Mammary epithelial cell (primary cell): ENCODE measurements at regions not wholly inside any gene's neighbourhood (a gene's known extent, or its start where the extent isn't known, plus 50 kb on each side); places are given as distances from the start of the nearest gene placed in this dataset.

Experiments used
- CTCF ChIP-seq, 2 donors: IDR thresholded peaks in 1 of 2; conservative IDR thresholded peaks in 1 of 2; 2 replicates each; pipeline ENCODE4 v1.5.1; 2011 to 2012; ENCODE audit warnings: inconsistent platforms in 2 of 2, low read length in 2 of 2, mild to moderate bottlenecking in 2 of 2, control low read depth in 1 of 2, low read depth in 1 of 2; ENCODE audit not compliant: insufficient read depth in 1 of 2; ENCODE audit errors: extremely low read depth in 1 of 2
- EZH2 ChIP-seq: IDR thresholded peaks from 2 replicates; pipeline ENCODE4 v1.6.1; 2012; ENCODE audit warnings: low read length, inconsistent platforms, borderline replicate concordance

- peak in 1 of 2 donors; percentile 34 for TF ChIP-seq CTCF (conservative IDR thresholded peaks at IDR 0.05 in 1 of 2, IDR thresholded peaks at IDR 0.05 in 1 of 2; ENCODE audit: extremely low read depth in 1 of 2, insufficient read depth in 1 of 2, low read depth in 1 of 2, low read length in 2 of 2)
- no peak for TF ChIP-seq EZH2
Observed at GRCh38 chr6:85864453-85865401, 222.0 kb upstream of the SYNCRIP start.
